Gastrocnemius medialis (tissue), 4 donors: ENCODE measurements at regions not wholly inside any gene's neighbourhood (a gene's known extent, or its start where the extent isn't known, plus 50 kb on each side); places are given as distances from the start of the nearest gene placed in this dataset.

Experiments used
- ATAC-seq, 2 donors: fragments of 150-250 bp; one replicate each; pipeline ENCODE4 v1.9.1; 2016
- DNase-seq, 2 donors: peaks; one replicate each; pipeline ENCODE4 v3.0.0-alpha.2; 2019
- H3K27ac ChIP-seq, 4 donors: fragments of 200-600 bp; sonication (generic); 1 replicate in 1 of 4; 2 replicates in 3 of 4; pipeline ENCODE4 v1.5.1; 2016 to 2018; ENCODE audit warnings: mild to moderate bottlenecking in 2 of 4, moderate library complexity in 1 of 4
- H3K27me3 ChIP-seq, 3 donors: fragments of 200-600 bp; sonication (generic) in 2 of 3; 1 replicate in 1 of 3; 2 replicates in 2 of 3; pipeline versions ENCODE4 v1.5.1 to v1.6.0; 2016 to 2019; ENCODE audit warnings: mild to moderate bottlenecking in 1 of 3, moderate library complexity in 1 of 3
- H3K36me3 ChIP-seq, 2 donors: fragments of 200-600 bp; sonication (generic) in 1 of 2; one replicate each; pipeline ENCODE4 v1.5.1; 2017 to 2018
- H3K4me1 ChIP-seq, 2 donors: fragments of 200-600 bp; sonication (generic) in 1 of 2; one replicate each; pipeline ENCODE4 v1.5.1; 2016 to 2017; ENCODE audit warnings: mild to moderate bottlenecking in 2 of 2
- H3K4me3 ChIP-seq, 4 donors: fragments of 200-600 bp; sonication (generic) in 3 of 4; 1 replicate in 1 of 4; 2 replicates in 3 of 4; pipeline ENCODE4 v1.5.1; 2016 to 2019; ENCODE audit warnings: mild to moderate bottlenecking in 2 of 4
- H3K9me3 ChIP-seq, 3 donors: fragments of 200-600 bp; sonication (generic) in 2 of 3; 1 replicate in 1 of 3; 2 replicates in 2 of 3; pipeline ENCODE4 v1.5.1; 2016 to 2019
- CTCF ChIP-seq, 5 experiments: fragments of 450-650 bp in 3 of 5; fragments of 200-600 bp in 2 of 5; sonication (generic) in 2 of 5; IDR thresholded peaks in 4 of 5; conservative IDR thresholded peaks in 1 of 5; 1 replicate in 4 of 5; 2 replicates in 1 of 5; pipeline ENCODE4 v1.5.1; 2016 to 2019; ENCODE audit warnings: antibody characterized with exemption in 5 of 5, mild to moderate bottlenecking in 3 of 5, moderate library complexity in 3 of 5
- POLR2A ChIP-seq, 2 donors: fragments of 450-650 bp; IDR thresholded peaks; one replicate each; pipeline ENCODE4 v1.6.1; 2017; ENCODE audit warnings: antibody characterized with exemption in 2 of 2, mild to moderate bottlenecking in 2 of 2, moderate library complexity in 2 of 2
- in situ Hi-C, 4 donors: fragments of 200-750 bp; cut with MboI; loops; one replicate each; pipeline versions ENCODE4 v1.15.0 to v1.8.0; 2017; ENCODE audit warnings: low sequenced_read_pairs in 4 of 4
- intact Hi-C: fragments of 100-400 bp; cut with DNase I; formaldehyde crosslinking; loops from one replicate; pipeline ENCODE4 v1.15.1; 2023; ENCODE audit warnings: low total_unique reads

DNA sequence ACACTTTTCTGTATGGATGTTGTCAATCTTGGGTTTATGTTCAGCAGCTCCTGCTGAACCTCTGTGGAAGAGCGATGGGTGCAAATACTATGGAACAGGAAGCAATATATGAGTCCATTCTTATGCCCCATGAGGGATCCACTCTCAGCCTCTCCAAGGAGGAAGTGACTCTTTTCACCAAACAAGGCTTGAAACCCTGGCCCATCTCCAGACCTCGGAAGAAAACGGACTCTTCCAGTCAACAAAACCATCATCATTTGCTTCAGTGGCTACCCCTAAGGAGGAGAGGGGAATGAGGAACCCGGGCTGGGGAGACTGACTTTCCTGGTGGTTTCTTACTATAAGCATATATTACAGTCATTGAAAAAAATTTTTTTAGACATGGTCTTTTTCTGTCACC is 206.2 kb downstream of the AXIN2 start:
- TF ChIP-seq POLR2A (IDR thresholded peaks at IDR 0.05) (no peak), CTCF (IDR thresholded peaks at IDR 0.05 in 4 of 5, conservative IDR thresholded peaks at IDR 0.05 in 1 of 5) (no peak)
- ATAC-seq (no peak), DNase-seq (no peak)
- H3K36me3 ChIP-seq, result no peaks in the 10 kb centered on the region
- no peaks in the 10 kb centered on the region for H3K9me3 ChIP-seq
- H3K27ac ChIP-seq, result no peak overlapping the region
- H3K4me1 ChIP-seq, result no peaks in the 10 kb centered on the region
- no peaks in the 10 kb centered on the region for H3K27me3 ChIP-seq
- H3K4me3 ChIP-seq, result no peak overlapping the region
- in situ Hi-C loops (no loop called here), intact Hi-C loops (no loop called here)

GRCh38 chr17:65349916-65350315 is 211.5 kb downstream of the AXIN2 start:
- no peak for TF ChIP-seq POLR2A (IDR thresholded peaks at IDR 0.05)
- no peak for TF ChIP-seq CTCF (IDR thresholded peaks at IDR 0.05 in 4 of 5, conservative IDR thresholded peaks at IDR 0.05 in 1 of 5)
- Histone ChIP-seq H3K9me3 (no peaks in the 10 kb centered on the region), H3K27me3 (no peaks in the 10 kb centered on the region), H3K36me3 (no peaks in the 10 kb centered on the region), H3K4me3 (no peak overlapping the region), H3K27ac (no peak overlapping the region), H3K4me1 (no peaks in the 10 kb centered on the region)
- in situ Hi-C loops, result no loop called here
- intact Hi-C loops, result no loop called here
- DNase-seq, result no peak
- no peak for ATAC-seq

DNA sequence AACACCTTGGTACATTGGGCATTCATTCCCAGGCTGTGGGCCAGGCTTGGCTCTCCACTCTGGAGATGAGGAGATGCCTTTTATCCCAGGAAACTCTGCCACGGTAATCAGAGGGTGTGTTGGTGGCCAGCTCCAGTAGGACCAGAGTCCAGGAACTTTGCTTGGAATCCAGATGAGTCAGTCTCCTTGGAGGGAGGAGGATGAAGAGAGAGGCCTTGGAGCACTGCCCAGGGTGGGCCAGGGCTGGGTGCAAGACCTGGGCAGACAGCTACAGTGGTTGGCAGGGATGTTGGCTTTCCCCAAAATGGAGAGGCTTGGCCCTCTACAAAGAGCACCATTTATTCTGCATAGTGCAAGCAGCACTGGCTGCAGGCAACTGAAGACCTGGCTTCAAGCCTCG is 209.0 kb downstream of the RGS9 start:
- TF ChIP-seq CTCF (IDR thresholded peaks at IDR 0.05 in 4 of 5, conservative IDR thresholded peaks at IDR 0.05 in 1 of 5), result no peak
- TF ChIP-seq POLR2A (IDR thresholded peaks at IDR 0.05), result no peak
- no peaks in the 10 kb centered on the region for H3K36me3 ChIP-seq
- H3K4me1 ChIP-seq, result no peaks in the 10 kb centered on the region
- no peaks in the 10 kb centered on the region for H3K9me3 ChIP-seq
- intact Hi-C loops (no loop called here), in situ Hi-C loops (no loop called here)
- no peak overlapping the region for H3K4me3 ChIP-seq
- H3K27ac ChIP-seq, result no peak overlapping the region
- ATAC-seq, result no peak
- H3K27me3 ChIP-seq, result no peaks in the 10 kb centered on the region
- no peak for DNase-seq

GRCh38 chr17:65345261-65346005 is 208.3 kb downstream of the RGS9 start:
- no peak overlapping the region for H3K27ac ChIP-seq
- H3K36me3 ChIP-seq, result no peaks in the 10 kb centered on the region
- peaks cover 0 to 6% (median 0%) of the 10 kb centered on the region in 3 donors for H3K9me3 ChIP-seq
- H3K4me3 ChIP-seq, result no peak overlapping the region
- ATAC-seq (no peak), DNase-seq (no peak)
- intact Hi-C loops, result no loop called here
- H3K27me3 ChIP-seq, result no peaks in the 10 kb centered on the region
- no peak for TF ChIP-seq POLR2A (IDR thresholded peaks at IDR 0.05)
- TF ChIP-seq CTCF (IDR thresholded peaks at IDR 0.05 in 4 of 5, conservative IDR thresholded peaks at IDR 0.05 in 1 of 5), result no peak
- no peaks in the 10 kb centered on the region for H3K4me1 ChIP-seq
- in situ Hi-C loops, result no loop called here

- Histone ChIP-seq H3K9me3 (peaks cover 0 to 15% (median 6%) of the 10 kb centered on the region in 3 donors), H3K36me3 (no peaks in the 10 kb centered on the region), H3K27ac (no peak overlapping the region), H3K4me1 (no peaks in the 10 kb centered on the region), H3K4me3 (no peak overlapping the region), H3K27me3 (no peaks in the 10 kb centered on the region)
- intact Hi-C loops, result no loop called here
- in situ Hi-C loops, result no loop called here
- no peak for TF ChIP-seq POLR2A (IDR thresholded peaks at IDR 0.05)
- TF ChIP-seq CTCF (IDR thresholded peaks at IDR 0.05 in 4 of 5, conservative IDR thresholded peaks at IDR 0.05 in 1 of 5), result no peak
- ATAC-seq, result no peak
- DNase-seq, result no peak
Measured at GRCh38 chr17:65340401-65340800, 203.2 kb downstream of the RGS9 start.
